HG03460 (cell line): ENCODE measurements at regions not wholly inside any gene's neighbourhood (a gene's known extent, or its start where the extent isn't known, plus 50 kb on each side); places are given as distances from the start of the nearest gene placed in this dataset.
A peak's percentile ranks its signal among the peaks of the same experiment; 100 is the strongest.
"Not testable (repeated sequence)": the region's sequence is repeated elsewhere in the genome, so short reads cannot be mapped to it uniquely, and the experiment has no call there.

ENCODE experiments used
- ATAC-seq: cut with Tn5 transposase; IDR thresholded peaks from one replicate; pipeline ENCODE4 v1.9.1; 2021; ENCODE audit not compliant: unreplicated experiment

DNA sequence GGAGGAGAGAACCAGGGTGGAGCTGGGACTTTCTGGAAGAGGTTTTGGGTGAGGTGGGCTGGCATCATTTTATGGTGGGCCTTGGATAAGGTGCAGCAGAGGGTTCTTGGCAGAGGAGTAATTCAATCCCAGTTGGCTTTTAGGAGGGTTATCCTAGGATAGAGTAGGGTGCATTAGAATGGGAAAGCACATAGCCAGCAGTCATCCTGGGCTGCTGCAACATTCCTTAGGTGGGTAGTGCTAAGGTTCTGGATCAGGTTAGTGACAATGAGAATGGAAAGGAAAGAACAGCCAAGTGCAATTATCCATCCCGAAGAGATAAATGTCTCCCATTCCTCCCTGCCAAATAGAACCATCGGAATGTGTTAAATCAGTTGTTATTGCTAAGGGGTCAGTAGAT, 157.3 kb upstream of the SPRED2 start:
- no peak for ATAC-seq

DNA sequence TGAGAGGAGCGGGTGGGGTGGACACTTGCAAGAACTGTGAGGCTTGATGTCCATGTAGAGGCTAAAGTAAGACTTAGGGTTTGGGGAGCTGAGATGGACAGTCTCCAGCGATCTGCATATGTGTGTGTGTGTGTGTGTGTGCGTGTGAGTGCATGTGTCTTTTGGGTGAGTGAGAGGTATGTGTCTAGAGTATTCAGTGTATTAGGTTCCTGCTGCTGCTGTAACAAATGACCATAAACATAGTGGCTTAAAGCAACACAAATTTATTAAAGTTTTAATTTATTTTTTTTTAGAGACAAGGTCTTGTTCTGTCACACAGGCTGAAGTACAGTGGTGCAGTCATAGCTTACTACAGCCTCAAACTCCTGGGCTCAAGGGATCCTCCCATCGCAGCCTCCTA, 155.4 kb upstream of the SPRED2 start:
- ATAC-seq = no peak

DNA sequence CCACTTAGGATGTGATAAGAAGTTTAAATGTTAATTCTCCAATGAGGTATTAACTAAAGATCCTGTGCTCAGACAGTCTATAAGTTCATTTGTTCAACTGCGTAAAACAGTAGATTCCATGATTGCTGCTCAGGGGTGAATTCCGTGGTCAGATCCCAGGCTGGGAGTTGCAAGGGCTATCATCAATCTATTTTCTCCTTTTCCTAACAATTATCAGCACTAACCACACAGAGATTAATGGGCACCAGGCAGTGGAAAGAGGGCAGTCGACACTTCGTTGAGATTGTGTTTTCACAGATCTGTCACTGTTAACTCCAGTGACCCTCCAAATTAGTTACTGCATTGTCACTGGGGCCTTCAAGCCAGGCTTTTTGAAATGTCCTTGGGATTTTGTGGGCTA, 154.1 kb upstream of the SPRED2 start:
- no peak for ATAC-seq

DNA sequence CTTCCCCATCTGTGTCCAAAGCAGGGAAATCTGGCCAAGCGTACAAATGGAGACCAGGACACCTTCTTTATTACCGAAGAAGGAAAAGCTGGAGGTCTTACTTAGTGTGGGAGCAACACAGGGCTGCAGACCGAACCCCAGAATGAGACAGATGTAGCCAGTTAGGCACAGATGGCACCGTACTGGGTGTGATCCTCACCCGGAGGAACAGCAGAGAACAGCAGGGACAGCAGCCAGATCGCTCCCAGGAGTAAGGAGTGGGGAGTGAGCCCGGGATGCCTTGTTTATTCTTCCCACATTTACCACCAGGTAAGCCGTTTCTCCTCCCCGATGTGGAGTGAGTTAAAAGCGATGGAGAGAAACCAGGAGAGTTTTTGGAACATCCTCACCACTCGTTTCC, 150.7 kb upstream of the SPRED2 start:
- ATAC-seq = no peak

DNA sequence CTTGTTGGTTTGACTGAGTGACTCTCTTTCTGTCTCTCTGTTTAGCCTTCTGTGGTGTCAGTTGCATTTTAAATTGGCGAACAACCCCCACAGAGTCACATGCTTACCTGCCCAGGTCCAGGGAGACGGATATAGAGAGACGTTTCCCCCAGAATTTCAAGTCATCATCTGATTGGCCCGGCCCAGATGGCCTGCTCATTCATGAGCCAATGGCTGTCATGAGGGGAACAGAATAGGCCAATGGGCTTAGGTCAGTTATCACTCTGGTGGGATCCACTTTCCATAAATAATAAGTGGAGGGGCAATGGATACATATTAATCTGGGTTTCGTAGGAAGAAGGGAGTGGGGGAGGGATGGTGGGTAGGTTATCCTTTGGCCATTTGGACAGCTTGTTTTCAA, 150.0 kb upstream of the SPRED2 start:
- ATAC-seq = no peak

DNA sequence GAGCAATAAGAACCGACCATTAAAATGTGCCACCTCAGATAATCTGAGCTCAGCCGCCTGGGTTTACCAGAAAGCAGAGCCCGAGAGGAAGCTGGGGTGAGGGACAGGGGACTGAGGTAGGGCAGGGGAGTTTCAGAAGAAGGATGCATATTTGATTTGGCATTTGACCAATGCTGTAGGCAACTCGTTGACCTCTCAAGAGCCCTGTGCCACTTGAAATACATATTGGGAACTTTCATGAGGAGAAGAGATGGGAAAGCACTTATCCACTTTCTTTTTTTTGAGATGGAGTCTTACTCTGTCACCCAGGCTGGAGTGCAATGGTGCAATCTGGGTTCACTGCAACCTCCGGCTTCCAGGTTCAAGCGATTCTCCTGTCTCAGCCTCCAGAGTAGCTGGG, 148.4 kb upstream of the SPRED2 start:
- no peak for ATAC-seq

DNA sequence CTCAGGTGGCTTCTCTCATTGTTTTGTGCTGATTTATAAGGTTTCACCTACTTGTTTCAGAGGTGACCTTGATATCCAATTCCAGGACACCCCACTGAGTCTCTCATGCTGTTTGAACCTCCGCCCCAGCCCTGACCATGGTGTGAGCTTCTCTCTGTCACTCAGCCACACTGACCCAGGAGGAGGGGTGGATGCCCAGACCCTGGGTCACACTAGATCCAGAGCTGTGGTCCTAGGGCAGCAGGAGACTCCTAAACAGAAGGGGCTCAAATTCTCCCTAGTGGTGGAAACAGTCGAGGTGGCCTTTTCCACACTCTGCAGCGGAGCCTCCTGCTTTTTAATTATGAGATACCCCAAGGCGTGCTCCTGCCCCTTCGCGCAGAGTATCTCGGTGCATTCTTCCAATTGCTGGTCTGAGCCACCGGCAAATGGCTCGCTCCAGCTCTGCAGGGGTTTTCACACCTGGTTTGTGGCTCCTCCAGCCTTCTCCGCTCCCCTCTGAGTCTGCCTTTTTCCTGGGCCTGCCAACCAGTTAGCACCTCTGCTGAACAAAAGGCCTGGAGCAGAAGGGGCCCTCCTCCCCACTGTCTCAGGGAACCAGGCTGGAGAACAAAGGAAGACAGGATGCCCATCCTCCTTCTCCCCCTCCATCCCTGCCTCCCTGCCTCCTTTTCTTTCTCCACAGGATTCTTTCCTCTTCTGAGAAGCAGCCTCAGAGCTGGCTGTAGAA, 147.3 kb upstream of the SPRED2 start:
- ATAC-seq = no peak

DNA sequence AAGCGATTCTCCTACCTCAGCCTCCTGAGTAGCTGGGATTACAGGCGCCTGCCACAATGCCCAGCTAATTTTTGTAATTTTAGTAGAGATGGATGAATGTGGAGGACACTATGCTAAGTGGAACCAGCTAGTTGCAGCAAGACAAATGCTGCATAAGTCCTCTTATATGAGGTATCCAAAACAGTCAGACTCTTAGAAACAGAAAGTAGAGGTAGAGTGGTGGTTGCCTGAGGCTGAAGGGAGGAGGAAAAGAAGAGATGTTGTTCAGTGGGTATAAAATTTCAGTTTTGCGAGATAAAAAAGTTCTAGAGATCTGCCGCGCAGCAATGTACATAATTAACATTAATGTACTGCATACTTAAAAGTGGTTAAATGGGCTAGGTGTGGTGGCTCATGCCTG, 145.3 kb upstream of the SPRED2 start:
- ATAC-seq = no peak

DNA sequence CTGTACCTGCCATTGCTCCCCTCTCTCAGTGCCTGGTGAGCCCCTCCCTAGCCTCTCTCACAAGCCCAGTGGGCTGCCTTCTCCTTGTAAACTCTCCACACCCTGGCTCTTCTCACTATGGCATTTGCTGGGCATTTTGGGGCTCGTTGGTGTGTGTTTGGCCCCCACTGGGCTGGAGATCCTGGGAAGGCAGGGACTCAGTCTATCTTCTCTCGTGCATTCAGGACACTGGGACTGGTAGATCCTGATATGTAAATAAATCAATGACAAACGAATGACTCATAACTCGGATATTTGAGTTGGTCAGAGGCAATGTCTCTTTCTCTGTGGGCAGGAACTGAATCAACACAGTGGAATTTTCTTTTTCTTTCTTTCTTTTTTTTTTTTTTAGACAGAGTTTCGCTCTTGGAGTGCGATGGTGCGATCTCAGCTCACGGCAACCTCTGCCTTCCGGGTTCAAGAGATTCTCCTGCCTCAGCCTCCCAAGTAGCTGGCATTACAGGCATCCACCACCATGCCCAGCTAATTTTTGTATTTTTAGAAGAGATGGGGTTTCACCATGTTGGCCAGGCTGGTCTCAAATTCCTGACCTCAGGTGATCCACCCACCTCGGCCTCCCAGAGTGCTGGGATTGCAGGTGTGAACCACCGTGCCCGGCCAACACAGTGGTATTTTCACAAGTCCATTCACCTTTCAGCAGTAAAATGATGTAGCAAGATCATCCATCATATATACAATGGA, 144.6 kb upstream of the SPRED2 start:
- ATAC-seq = no peak

- no peak for ATAC-seq
Measured at GRCh38 chr2:65576278-65576677, 143.9 kb upstream of the SPRED2 start.

DNA sequence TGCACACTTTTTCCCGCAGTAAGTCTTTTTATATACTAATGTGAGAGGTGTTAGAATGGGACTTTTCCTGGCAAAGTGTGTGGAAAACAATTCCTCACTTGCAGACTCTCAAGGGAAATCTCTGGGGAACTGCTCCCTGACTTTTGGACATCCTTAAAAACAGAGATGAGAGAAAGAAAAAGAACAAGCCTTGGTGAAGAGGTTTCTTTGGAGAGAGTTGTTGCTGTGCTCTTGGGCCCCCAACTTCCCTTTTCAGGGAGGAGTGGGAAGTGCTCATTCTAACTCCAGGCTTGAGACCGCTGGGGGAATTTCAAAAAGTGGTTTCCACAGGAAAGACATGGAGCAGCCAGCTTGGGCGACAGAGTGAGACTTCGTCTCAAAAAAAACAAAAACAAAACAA, 142.6 kb upstream of the SPRED2 start:
- no peak for ATAC-seq

DNA sequence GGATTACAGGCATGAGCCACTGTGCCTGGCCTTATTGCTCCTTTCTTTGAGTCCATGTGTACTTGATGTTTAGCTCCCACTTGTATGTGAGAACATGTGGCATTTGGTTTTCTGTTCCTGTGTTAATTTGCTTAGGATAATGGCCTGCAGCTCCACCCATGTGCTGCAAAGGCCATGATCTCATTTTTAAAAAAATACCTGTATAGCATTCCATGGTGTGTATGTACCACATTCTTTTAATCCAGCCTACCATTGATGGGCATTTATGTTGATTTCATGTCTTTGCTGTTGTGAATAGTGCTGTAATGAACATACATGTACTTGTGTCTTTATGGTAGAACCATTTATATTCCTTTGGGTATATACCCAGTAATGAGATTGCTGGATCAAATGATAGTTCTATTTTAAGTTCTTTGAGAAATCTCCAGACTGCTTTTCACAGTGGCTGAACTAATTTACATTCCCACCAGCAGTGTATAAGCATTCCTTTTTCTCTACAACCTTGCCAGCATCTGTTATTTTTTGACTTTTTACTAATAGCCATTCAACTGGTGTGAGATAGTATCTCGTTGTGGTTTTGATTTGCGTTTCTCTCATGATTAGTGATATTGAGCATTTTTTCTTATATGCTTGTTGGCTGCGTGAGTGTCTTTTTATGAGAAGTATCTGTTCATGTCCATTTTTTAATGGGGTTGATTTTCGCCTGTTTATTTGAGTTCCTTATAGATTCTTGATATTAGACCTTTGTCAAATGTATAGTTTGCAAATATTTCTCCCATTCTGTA, 136.4 kb upstream of the SPRED2 start:
- not testable (repeated sequence) for ATAC-seq

- no peak for ATAC-seq
Measured at GRCh38 chr2:65566617-65567016, 134.2 kb upstream of the SPRED2 start.

DNA sequence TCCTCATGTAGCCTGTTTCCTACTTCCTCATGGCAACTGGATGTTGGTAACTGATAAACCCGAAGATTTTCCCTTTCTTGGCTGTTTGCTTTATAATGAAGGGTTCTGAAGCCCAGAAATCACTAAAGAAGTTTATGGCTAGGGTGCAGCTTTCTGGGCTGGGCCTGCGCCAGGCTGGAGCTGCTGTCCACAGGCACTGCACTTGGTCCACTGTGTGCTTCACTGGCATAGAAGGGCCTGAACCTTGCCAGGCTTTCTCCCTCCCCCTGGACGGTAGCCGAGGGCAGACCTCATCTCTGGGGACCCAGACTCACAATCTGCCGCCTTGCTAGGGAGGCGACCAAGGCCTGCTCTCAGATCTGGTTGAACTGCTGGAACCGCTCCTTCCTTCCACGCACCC, 133.3 kb upstream of the SPRED2 start:
- ATAC-seq = no peak

- ATAC-seq = no peak
Measured at GRCh38 chr2:65564299-65564698, 131.9 kb upstream of the SPRED2 start.

DNA sequence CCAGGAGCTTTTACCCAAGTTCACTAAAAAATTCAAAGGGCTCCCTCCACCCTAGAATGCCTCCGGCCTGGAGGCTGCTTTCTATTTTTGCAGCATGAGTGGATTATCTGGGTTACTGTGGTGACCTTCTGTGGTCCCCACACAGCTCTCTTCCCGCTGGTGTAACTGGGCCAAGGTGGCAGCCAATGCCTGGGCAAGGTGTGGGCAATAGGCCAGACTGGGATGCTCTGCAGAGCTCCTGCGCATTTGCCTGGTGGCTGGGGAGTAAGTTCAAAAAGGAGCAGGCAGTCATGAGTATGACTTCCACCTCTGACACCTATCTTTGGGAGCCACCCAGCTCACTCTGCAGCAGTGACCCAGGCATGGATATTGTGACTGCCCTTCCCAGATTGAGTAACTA, 130.5 kb upstream of the SPRED2 start:
- no peak for ATAC-seq

DNA sequence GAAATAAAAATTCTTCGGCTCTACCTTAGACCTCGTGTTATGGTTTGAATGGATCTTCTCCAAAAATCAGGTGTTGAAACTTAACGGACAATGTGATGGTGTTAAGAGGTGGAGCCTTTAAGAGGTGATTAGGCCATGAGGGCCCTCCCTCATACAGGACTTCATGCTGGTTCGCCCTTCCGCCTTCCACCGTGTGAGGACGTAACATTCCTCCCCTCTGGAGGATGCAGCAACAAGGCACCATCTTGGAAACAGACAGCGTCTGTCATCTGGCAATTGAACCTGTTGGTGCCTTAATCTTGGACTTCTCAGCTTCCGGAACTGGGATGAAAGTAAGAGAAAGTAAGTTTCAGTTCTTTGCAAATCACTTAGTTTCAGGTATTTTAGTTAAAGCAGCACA, 126.3 kb upstream of the SPRED2 start:
- no peak for ATAC-seq

DNA sequence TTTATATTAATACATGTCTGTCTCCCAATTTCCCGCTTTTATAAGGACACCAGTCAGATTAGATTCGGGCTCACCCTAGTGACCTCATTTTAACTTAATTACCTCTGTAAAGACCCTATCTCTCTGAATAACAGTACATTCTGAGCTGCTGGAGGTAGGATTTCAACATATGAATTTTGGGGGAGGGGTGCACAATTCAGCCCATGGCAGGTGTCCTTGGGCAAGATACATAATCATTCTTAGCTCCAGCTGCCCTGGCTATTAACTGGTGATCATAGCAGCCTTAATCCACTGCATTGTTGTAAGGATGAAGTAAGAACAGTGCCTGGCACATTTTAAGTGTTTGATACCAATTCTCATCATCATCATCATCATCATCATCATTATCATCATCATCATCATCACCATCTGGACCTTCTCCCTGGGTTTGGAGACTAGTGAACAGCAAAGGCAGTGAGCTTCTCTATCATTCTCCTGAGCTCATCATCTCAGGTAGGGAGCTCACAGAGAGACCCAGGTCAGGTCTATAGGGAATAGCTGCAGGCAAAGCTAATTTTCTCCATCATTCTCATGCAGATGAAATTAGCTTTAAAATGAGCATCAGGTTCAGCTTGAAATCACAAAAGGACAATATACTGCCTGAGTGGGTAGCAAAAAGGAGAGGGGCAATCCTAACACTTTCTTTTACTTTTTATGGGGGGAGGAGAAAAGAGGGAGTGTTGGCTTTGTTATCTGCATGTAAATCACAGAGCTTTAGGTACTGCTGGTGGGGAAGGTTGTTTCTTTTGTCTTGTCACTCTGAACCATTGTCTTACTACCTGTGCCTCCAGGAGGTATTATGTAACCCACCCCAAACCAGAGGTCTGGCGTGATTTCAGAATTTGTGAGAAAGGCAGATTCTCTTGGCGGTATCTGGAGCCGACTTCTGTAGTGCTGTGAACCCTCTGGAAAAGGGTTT, 125.5 kb upstream of the SPRED2 start:
- ATAC-seq = no peak

GRCh38 chr2:65554765-65555591, 122.6 kb upstream of the SPRED2 start:
- peak; percentile 58 for ATAC-seq

DNA sequence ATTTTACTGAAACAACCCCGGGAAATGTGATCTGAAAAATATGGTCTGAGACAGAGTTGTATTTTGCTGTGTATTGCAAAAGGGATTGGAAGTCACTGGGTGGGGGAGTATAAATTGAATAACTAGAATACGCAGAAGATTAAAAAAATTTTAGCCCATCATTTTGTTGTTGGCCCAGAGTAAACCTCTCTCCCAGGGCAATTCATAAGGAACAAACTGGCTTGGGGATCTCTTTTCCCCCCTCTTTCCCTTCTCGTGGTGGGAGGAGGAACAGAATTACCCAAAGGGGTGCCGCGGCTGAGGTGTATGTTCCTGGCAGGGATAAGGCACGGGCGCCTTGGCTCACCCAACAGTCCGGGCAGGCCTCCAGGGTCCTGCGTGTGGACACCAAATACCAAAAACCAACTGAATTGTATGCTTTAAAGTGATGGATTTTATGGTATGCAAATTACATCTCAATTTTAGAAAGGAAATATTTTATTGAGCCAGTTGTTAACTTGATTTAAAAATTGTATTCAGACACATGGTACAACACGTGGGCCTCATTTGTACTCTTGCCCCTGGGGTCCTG, 121.2 kb upstream of the SPRED2 start:
- no peak for ATAC-seq
